GM23338 (cell line): ENCODE measurements at regions not wholly inside any gene's neighbourhood (a gene's known extent, or its start where the extent isn't known, plus 50 kb on each side); places are given as distances from the start of the nearest gene placed in this dataset.

Experiments used
- ATAC-seq: fragments of 200-7000 bp; cut with Tn5 transposase; 3 replicates; pipeline ENCODE4 v1.9.1; 2020
- DNase-seq: peaks from one replicate; pipeline ENCODE4 v3.0.0-alpha.2; 2015; ENCODE audit warnings: low spot score
- H2AFZ ChIP-seq: fragments of 200-600 bp; sonication (generic); 2 replicates; pipeline ENCODE4 v1.8.0; 2016; ENCODE audit warnings: antibody characterized with exemption, mild to moderate bottlenecking, moderate library complexity
- H3F3A ChIP-seq: fragments of 200-600 bp; sonication (generic); replicated peaks from 2 replicates; pipeline ENCODE4 v1.8.0; 2017; ENCODE audit warnings: antibody characterized with exemption, mixed run types, low read depth
- H3K27ac ChIP-seq: fragments of 200-600 bp; sonication (generic); 2 replicates; pipeline ENCODE4 v1.6.1; 2016; ENCODE audit warnings: low read depth
- H3K27me3 ChIP-seq: fragments of 200-600 bp; sonication (generic); 2 replicates; pipeline ENCODE4 v1.8.0; 2016; ENCODE audit warnings: mild to moderate bottlenecking, mixed run types, moderate library complexity; ENCODE audit not compliant: insufficient read depth
- H3K36me3 ChIP-seq: fragments of 200-600 bp; sonication (generic); 2 replicates; pipeline ENCODE4 v1.8.0; 2016; ENCODE audit warnings: mild to moderate bottlenecking; ENCODE audit not compliant: insufficient read depth
- H3K4me1 ChIP-seq: fragments of 200-600 bp; sonication (generic); 2 replicates; pipeline ENCODE4 v1.8.0; 2016; ENCODE audit warnings: mild to moderate bottlenecking, moderate library complexity; ENCODE audit not compliant: insufficient read depth
- H3K4me2 ChIP-seq: fragments of 200-600 bp; sonication (generic); 2 replicates; pipeline ENCODE4 v1.7.1; 2017; ENCODE audit warnings: mixed run types
- H3K4me3 ChIP-seq: fragments of 200-600 bp; sonication (generic); 2 replicates; pipeline ENCODE4 v1.6.1; 2016; ENCODE audit warnings: mixed run types
- H3K79me2 ChIP-seq: fragments of 200-600 bp; sonication (generic); replicated peaks from 2 replicates; pipeline ENCODE4 v1.8.0; 2017; ENCODE audit warnings: mild to moderate bottlenecking; ENCODE audit not compliant: insufficient read depth
- H3K9me2 ChIP-seq: fragments of 200-600 bp; sonication (generic); 2 replicates; pipeline ENCODE4 v1.8.0; 2017; ENCODE audit not compliant: insufficient read depth
- H4K20me1 ChIP-seq: fragments of 200-600 bp; sonication (generic); replicated peaks from 2 replicates; pipeline ENCODE4 v1.8.0; 2017; ENCODE audit warnings: mild to moderate bottlenecking; ENCODE audit not compliant: insufficient read depth
- H3K27ac Mint-ChIP-seq: 2 replicates; pipeline ENCODE4 v1.8.0; 2020; ENCODE audit warnings: inconsistent platforms, mild to moderate bottlenecking, moderate library complexity, mixed read lengths
- H3K27me3 Mint-ChIP-seq: 3 replicates; pipeline ENCODE4 v1.8.0; 2022; ENCODE audit warnings: low read depth, mild to moderate bottlenecking, moderate library complexity, mixed read lengths, inconsistent platforms; ENCODE audit not compliant: insufficient read depth, poor library complexity
- H3K36me3 Mint-ChIP-seq: 3 replicates; pipeline ENCODE4 v1.8.0; 2021; ENCODE audit warnings: low read depth, mild to moderate bottlenecking, inconsistent platforms, moderate library complexity, mixed read lengths
- H3K4me1 Mint-ChIP-seq: 3 replicates; pipeline ENCODE4 v1.8.0; 2020; ENCODE audit warnings: mild to moderate bottlenecking, inconsistent platforms, mixed read lengths
- H3K4me3 Mint-ChIP-seq: 3 replicates; pipeline ENCODE4 v1.8.0; 2021; ENCODE audit warnings: moderate library complexity, mild to moderate bottlenecking, inconsistent platforms, mixed read lengths
- H3K9me3 Mint-ChIP-seq: 3 replicates; pipeline ENCODE4 v1.8.0; 2020; ENCODE audit warnings: moderate library complexity, mild to moderate bottlenecking, inconsistent platforms, mixed read lengths
- CREB1 ChIP-seq: fragments of 250-450 bp; sonication (Bioruptor Pico); IDR thresholded peaks from 2 replicates; pipeline ENCODE4 v1.5.0; 2020; ENCODE audit warnings: low read depth, mild to moderate bottlenecking, moderate library complexity
- ETS1 ChIP-seq: IDR thresholded peaks from 2 replicates; pipeline ENCODE4 v1.6.1; 2016; ENCODE audit warnings: antibody characterized with exemption
- EZH2phosphoT487 ChIP-seq: fragments of 200-600 bp; sonication (generic); IDR thresholded peaks from one replicate; pipeline ENCODE4 v1.8.1; 2018; ENCODE audit warnings: antibody characterized with exemption; ENCODE audit not compliant: unreplicated experiment
- JUNB ChIP-seq: IDR thresholded peaks from one replicate; pipeline ENCODE4 v1.6.1; 2016; ENCODE audit warnings: antibody characterized with exemption; ENCODE audit not compliant: unreplicated experiment
- NANOG ChIP-seq: IDR thresholded peaks from 2 replicates; pipeline ENCODE4 v1.6.1; 2016; ENCODE audit warnings: antibody characterized with exemption, borderline replicate concordance
- POLR2AphosphoS5 ChIP-seq: IDR thresholded peaks from 2 replicates; pipeline ENCODE4 v1.6.1; 2016; ENCODE audit warnings: antibody characterized with exemption, low read depth
- STAT1 ChIP-seq: IDR thresholded peaks from one replicate; pipeline ENCODE4 v1.6.1; 2016; ENCODE audit warnings: antibody characterized with exemption; ENCODE audit not compliant: unreplicated experiment
- ZNF114 ChIP-seq: fragments of 250-450 bp; sonication (Bioruptor Pico); IDR thresholded peaks from 2 replicates; pipeline ENCODE4 v1.5.0; 2020; ENCODE audit warnings: mild to moderate bottlenecking, moderate library complexity
- ZNF331 ChIP-seq: fragments of 250-450 bp; sonication (Bioruptor Pico); IDR thresholded peaks from 2 replicates; pipeline ENCODE4 v1.5.0; 2020; ENCODE audit warnings: low read depth, mild to moderate bottlenecking, moderate library complexity
- ZNF462 ChIP-seq: fragments of 250-450 bp; sonication (Bioruptor Pico); IDR thresholded peaks from 2 replicates; pipeline ENCODE4 v1.5.0; 2020; ENCODE audit warnings: mild to moderate bottlenecking, moderate library complexity
- TF ChIP-seq, protein P1 (sequence below), 2 experiments: fragments of 200-600 bp in 1 of 2; sonication (generic) in 1 of 2; conservative IDR thresholded peaks; 2 replicates each; pipeline versions ENCODE4 v1.5.1 to v1.6.1; 2016 to 2017; ENCODE audit warnings: antibody characterized with exemption in 2 of 2, low read depth in 2 of 2, mild to moderate bottlenecking in 2 of 2, moderate library complexity in 1 of 2

GRCh38 chr13:28558567-28558966 is 63.6 kb upstream of the FLT1 start (continued):
- TF ChIP-seq ETS1 = no peak
- no peak for TF ChIP-seq JUNB
- TF ChIP-seq ZNF114 (CRISPR knock-in tag) = no peak
- no peak for TF ChIP-seq NANOG
- TF ChIP-seq, protein P1, sequence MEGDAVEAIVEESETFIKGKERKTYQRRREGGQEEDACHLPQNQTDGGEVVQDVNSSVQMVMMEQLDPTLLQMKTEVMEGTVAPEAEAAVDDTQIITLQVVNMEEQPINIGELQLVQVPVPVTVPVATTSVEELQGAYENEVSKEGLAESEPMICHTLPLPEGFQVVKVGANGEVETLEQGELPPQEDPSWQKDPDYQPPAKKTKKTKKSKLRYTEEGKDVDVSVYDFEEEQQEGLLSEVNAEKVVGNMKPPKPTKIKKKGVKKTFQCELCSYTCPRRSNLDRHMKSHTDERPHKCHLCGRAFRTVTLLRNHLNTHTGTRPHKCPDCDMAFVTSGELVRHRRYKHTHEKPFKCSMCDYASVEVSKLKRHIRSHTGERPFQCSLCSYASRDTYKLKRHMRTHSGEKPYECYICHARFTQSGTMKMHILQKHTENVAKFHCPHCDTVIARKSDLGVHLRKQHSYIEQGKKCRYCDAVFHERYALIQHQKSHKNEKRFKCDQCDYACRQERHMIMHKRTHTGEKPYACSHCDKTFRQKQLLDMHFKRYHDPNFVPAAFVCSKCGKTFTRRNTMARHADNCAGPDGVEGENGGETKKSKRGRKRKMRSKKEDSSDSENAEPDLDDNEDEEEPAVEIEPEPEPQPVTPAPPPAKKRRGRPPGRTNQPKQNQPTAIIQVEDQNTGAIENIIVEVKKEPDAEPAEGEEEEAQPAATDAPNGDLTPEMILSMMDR (conservative IDR thresholded peaks at IDR 0.05; ENCODE audit: low read depth in 2 of 2) = no peak

- no peaks in the 10 kb centered on the region for H3K9me3 Mint-ChIP-seq
- H3K4me2 ChIP-seq = no peak overlapping the region
- H3K36me3 Mint-ChIP-seq = no peaks in the 10 kb centered on the region
- no peaks in the 10 kb centered on the region for H3K79me2 ChIP-seq
- H3K27me3 Mint-ChIP-seq = peaks cover 3% of the 10 kb centered on the region
- peak overlapping the region; percentile 21; the same call in 1 of the 2 replicates for H3K27ac Mint-ChIP-seq
- DNase-seq = no peak
- H2AFZ ChIP-seq = peak overlapping the region; percentile 84; the same call in 1 of the 2 replicates
- H3K9me2 ChIP-seq = no peaks in the 10 kb centered on the region; the same call in 1 of the 2 replicates
- H3K36me3 ChIP-seq = no peaks in the 10 kb centered on the region
- H3K27ac ChIP-seq = no peak overlapping the region
- no peaks in the 10 kb centered on the region for H3K27me3 ChIP-seq
- no peaks in the 10 kb centered on the region for H4K20me1 ChIP-seq
- peaks cover 12% of the 10 kb centered on the region; the same call in 2 of the 3 replicates for H3K4me1 Mint-ChIP-seq
- no peak overlapping the region for H3K4me3 ChIP-seq
- peaks cover 7% of the 10 kb centered on the region; the same call in 1 of the 2 replicates for H3K4me1 ChIP-seq
- no peak overlapping the region for H3K4me3 Mint-ChIP-seq
- ATAC-seq = no peak
- no peaks in the 10 kb centered on the region for H3F3A ChIP-seq
- TF ChIP-seq POLR2AphosphoS5 (no peak), ETS1 (no peak), ZNF331 (CRISPR knock-in tag) (no peak), CREB1 (CRISPR knock-in tag) (no peak), JUNB (no peak), ZNF462 (CRISPR knock-in tag) (no peak), EZH2phosphoT487 (no peak), STAT1 (no peak)
- TF ChIP-seq, protein P1 (conservative IDR thresholded peaks at IDR 0.05; ENCODE audit: low read depth in 2 of 2) = no peak
Measured at GRCh38 chr13:28557725-28558520, 63.0 kb upstream of the FLT1 start.
